ENCODE measurements at regions not wholly inside any gene's neighbourhood (a gene's known extent, or its start where the extent isn't known, plus 50 kb on each side); places are given as distances from the start of the nearest gene placed in this dataset.
"Not testable (repeated sequence)": the region's sequence is repeated elsewhere in the genome, so short reads cannot be mapped to it uniquely, and the experiment has no call there.

- not testable (repeated sequence) for TF ChIP-seq POLR2A, CTCF (IDR thresholded peaks at IDR 0.05)
Observed at GRCh38 chr9:63390897-63391296, 1894.1 kb downstream of the FOXD4L5 start.
